Muscle layer of duodenum (tissue), 2 donors: ENCODE measurements at regions not wholly inside any gene's neighbourhood (a gene's known extent, or its start where the extent isn't known, plus 50 kb on each side); places are given as distances from the start of the nearest gene placed in this dataset.

Experiments
- H3K27ac ChIP-seq: one replicate; pipeline ENCODE4 v1.7.0; 2013; ENCODE audit warnings: mild to moderate bottlenecking, low read length
- H3K27me3 ChIP-seq: one replicate; pipeline ENCODE4 v1.7.0; 2013; ENCODE audit warnings: low read depth, mild to moderate bottlenecking, control low read depth, low read length
- H3K36me3 ChIP-seq, 2 donors: one replicate each; pipeline ENCODE4 v1.7.0; 2013; ENCODE audit warnings: low read length in 2 of 2, control low read depth in 1 of 2, mild to moderate bottlenecking in 1 of 2; ENCODE audit not compliant: insufficient read depth in 2 of 2, control insufficient read depth in 1 of 2
- H3K4me1 ChIP-seq, 2 donors: one replicate each; pipeline ENCODE4 v1.7.0; 2013; ENCODE audit warnings: low read length in 2 of 2, mild to moderate bottlenecking in 2 of 2, control low read depth in 1 of 2, moderate library complexity in 1 of 2; ENCODE audit not compliant: insufficient read depth in 2 of 2, control insufficient read depth in 1 of 2
- H3K4me3 ChIP-seq, 2 donors: one replicate each; pipeline ENCODE4 v1.7.0; 2013; ENCODE audit warnings: low read length in 2 of 2, low read depth in 1 of 2, mild to moderate bottlenecking in 1 of 2
- H3K9me3 ChIP-seq, 2 donors: one replicate each; pipeline ENCODE4 v1.7.0; 2013; ENCODE audit warnings: low read length in 2 of 2, control low read depth in 1 of 2, mild to moderate bottlenecking in 1 of 2; ENCODE audit not compliant: control insufficient read depth in 1 of 2
- donor health status: healthy.

- Histone ChIP-seq H3K27ac (no peak overlapping the region), H3K4me3 (no peak overlapping the region), H3K4me1 (no peaks in the 10 kb centered on the region), H3K36me3 (no peaks in the 10 kb centered on the region), H3K27me3 (no peaks in the 10 kb centered on the region), H3K9me3 (no peaks in the 10 kb centered on the region)
Observed at GRCh38 chr2:11996618-11997017, 250.2 kb downstream of the LPIN1 start.

GRCh38 chr2:11997142-11997541 lies 250.7 kb downstream of the LPIN1 start:
- no peaks in the 10 kb centered on the region for H3K36me3 ChIP-seq
- H3K27me3 ChIP-seq: no peaks in the 10 kb centered on the region
- no peak overlapping the region for H3K4me3 ChIP-seq
- H3K27ac ChIP-seq: no peak overlapping the region
- H3K4me1 ChIP-seq: no peaks in the 10 kb centered on the region
- H3K9me3 ChIP-seq: no peaks in the 10 kb centered on the region

GRCh38 chr2:11998218-11998617 lies 251.8 kb downstream of the LPIN1 start:
- H3K27ac ChIP-seq: no peak overlapping the region
- no peaks in the 10 kb centered on the region for H3K9me3 ChIP-seq
- no peaks in the 10 kb centered on the region for H3K27me3 ChIP-seq
- H3K36me3 ChIP-seq: no peaks in the 10 kb centered on the region
- H3K4me1 ChIP-seq: no peaks in the 10 kb centered on the region
- no peak overlapping the region for H3K4me3 ChIP-seq

- Histone ChIP-seq H3K36me3 (no peaks in the 10 kb centered on the region), H3K4me3 (no peak overlapping the region), H3K27ac (no peak overlapping the region), H3K9me3 (no peaks in the 10 kb centered on the region), H3K4me1 (no peaks in the 10 kb centered on the region), H3K27me3 (no peaks in the 10 kb centered on the region)
Observed at GRCh38 chr2:11998626-11999378, 252.4 kb downstream of the LPIN1 start.

GRCh38 chr2:12001621-12002020 lies 255.2 kb downstream of the LPIN1 start:
- Histone ChIP-seq H3K27ac (no peak overlapping the region), H3K9me3 (no peaks in the 10 kb centered on the region), H3K4me1 (no peaks in the 10 kb centered on the region), H3K4me3 (no peak overlapping the region), H3K36me3 (no peaks in the 10 kb centered on the region), H3K27me3 (no peaks in the 10 kb centered on the region)

GRCh38 chr2:12002215-12002614 lies 255.8 kb downstream of the LPIN1 start:
- Histone ChIP-seq H3K36me3 (no peaks in the 10 kb centered on the region), H3K4me3 (no peak overlapping the region), H3K27me3 (no peaks in the 10 kb centered on the region), H3K27ac (no peak overlapping the region), H3K9me3 (no peaks in the 10 kb centered on the region), H3K4me1 (no peaks in the 10 kb centered on the region)

GRCh38 chr2:12004713-12005112 lies 258.3 kb downstream of the LPIN1 start:
- Histone ChIP-seq H3K4me1 (no peaks in the 10 kb centered on the region), H3K27ac (no peak overlapping the region), H3K27me3 (no peaks in the 10 kb centered on the region), H3K36me3 (no peaks in the 10 kb centered on the region), H3K4me3 (no peak overlapping the region), H3K9me3 (no peaks in the 10 kb centered on the region)

GRCh38 chr2:12005886-12006681 lies 259.7 kb downstream of the LPIN1 start:
- no peak overlapping the region for H3K27ac ChIP-seq
- H3K27me3 ChIP-seq: no peaks in the 10 kb centered on the region

GRCh38 chr2:12006850-12007249 lies 260.4 kb downstream of the LPIN1 start:
- no peak overlapping the region for H3K27ac ChIP-seq
- no peaks in the 10 kb centered on the region for H3K36me3 ChIP-seq
- no peaks in the 10 kb centered on the region for H3K27me3 ChIP-seq
- H3K4me3 ChIP-seq: no peak overlapping the region
- no peaks in the 10 kb centered on the region for H3K4me1 ChIP-seq
- H3K9me3 ChIP-seq: no peaks in the 10 kb centered on the region

More at GRCh38 chr2:12005886-12006681, 259.7 kb downstream of the LPIN1 start:
- Histone ChIP-seq H3K4me3 (no peak overlapping the region), H3K36me3 (no peaks in the 10 kb centered on the region), H3K9me3 (no peaks in the 10 kb centered on the region), H3K4me1 (no peaks in the 10 kb centered on the region)

- H3K4me3 ChIP-seq: no peak overlapping the region
- no peaks in the 10 kb centered on the region for H3K27me3 ChIP-seq
- no peak overlapping the region for H3K27ac ChIP-seq
- H3K9me3 ChIP-seq: no peaks in the 10 kb centered on the region
- no peaks in the 10 kb centered on the region for H3K36me3 ChIP-seq
- H3K4me1 ChIP-seq: no peaks in the 10 kb centered on the region
Observed at GRCh38 chr2:12007282-12007681, 260.9 kb downstream of the LPIN1 start.

GRCh38 chr2:12008425-12009061 lies 262.1 kb downstream of the LPIN1 start:
- Histone ChIP-seq H3K4me3 (no peak overlapping the region), H3K27me3 (no peaks in the 10 kb centered on the region), H3K4me1 (no peaks in the 10 kb centered on the region), H3K27ac (no peak overlapping the region), H3K36me3 (no peaks in the 10 kb centered on the region), H3K9me3 (no peaks in the 10 kb centered on the region)
